ENCODE measurements at regions not wholly inside any gene's neighbourhood (a gene's known extent, or its start where the extent isn't known, plus 50 kb on each side); places are given as distances from the start of the nearest gene placed in this dataset.

- TF ChIP-seq CTCF (IDR thresholded peaks at IDR 0.05; ENCODE audit: low read depth, low read length) (no peak), POLR2A (IDR thresholded peaks at IDR 0.05; ENCODE audit: extremely low read depth, insufficient read length) (no peak)
These were observed 591.4 kb downstream of the RNF144B start for GRCh38 chr6:18978337-18979128.
